ENCODE measurements at regions not wholly inside any gene's neighbourhood (a gene's known extent, or its start where the extent isn't known, plus 50 kb on each side); places are given as distances from the start of the nearest gene placed in this dataset.

GRCh38 chr1:4549930-4550329 lies 104.5 kb upstream of the AJAP1 start:
- no peaks in the 10 kb centered on the region for H3K79me2 ChIP-seq (ENCODE audit: insufficient read depth, low read length)

GRCh38 chr1:4550941-4551340 lies 103.5 kb upstream of the AJAP1 start:
- Histone ChIP-seq H3K9me2 (replicated peaks; ENCODE audit: insufficient read depth, low read length) (no peaks in the 10 kb centered on the region), H3K36me3 (ENCODE audit: low read length) (no peaks in the 10 kb centered on the region), H3K4me2 (ENCODE audit: low read depth, low read length, poor library complexity, severe bottlenecking) (no peak overlapping the region), H3K27ac (ENCODE audit: low read depth, low read length) (no peak overlapping the region), H3K9ac (ENCODE audit: low read length) (no peak overlapping the region), H2AFZ (ENCODE audit: low read depth, low read length, severe bottlenecking) (no peak overlapping the region), H3K9me3 (ENCODE audit: insufficient read depth, low read length) (no peaks in the 10 kb centered on the region), H3F3A (ENCODE audit: insufficient read depth) (no peaks in the 10 kb centered on the region), H4K20me1 (ENCODE audit: low read depth, low read length) (no peaks in the 10 kb centered on the region), H3K27me3 (ENCODE audit: low read length) (no peaks in the 10 kb centered on the region), H3K4me3 (ENCODE audit: insufficient read depth, low read length, poor library complexity, severe bottlenecking) (no peak overlapping the region), H3K79me2 (ENCODE audit: insufficient read depth, low read length) (no peaks in the 10 kb centered on the region)
- TF ChIP-seq EZH2phosphoT487 (conservative IDR thresholded peaks at IDR 0.05; ENCODE audit: low read length) (no peak), CTCF (IDR thresholded peaks at IDR 0.05; ENCODE audit: insufficient read depth, low read length, poor library complexity, severe bottlenecking) (no peak)

More at GRCh38 chr1:4549930-4550329, 104.5 kb upstream of the AJAP1 start:
- Histone ChIP-seq H3K9me2 (replicated peaks; ENCODE audit: insufficient read depth, low read length) (no peaks in the 10 kb centered on the region), H3K9ac (ENCODE audit: low read length) (no peak overlapping the region), H2AFZ (ENCODE audit: low read depth, low read length, severe bottlenecking) (no peak overlapping the region), H3K27me3 (ENCODE audit: low read length) (no peaks in the 10 kb centered on the region), H3K4me3 (ENCODE audit: insufficient read depth, low read length, poor library complexity, severe bottlenecking) (no peak overlapping the region), H3K9me3 (ENCODE audit: insufficient read depth, low read length) (no peaks in the 10 kb centered on the region), H4K20me1 (ENCODE audit: low read depth, low read length) (no peaks in the 10 kb centered on the region), H3K4me2 (ENCODE audit: low read depth, low read length, poor library complexity, severe bottlenecking) (no peak overlapping the region), H3K27ac (ENCODE audit: low read depth, low read length) (no peak overlapping the region), H3K36me3 (ENCODE audit: low read length) (no peaks in the 10 kb centered on the region), H3F3A (ENCODE audit: insufficient read depth) (no peaks in the 10 kb centered on the region)
- TF ChIP-seq CTCF (IDR thresholded peaks at IDR 0.05; ENCODE audit: insufficient read depth, low read length, poor library complexity, severe bottlenecking) = no peak
- TF ChIP-seq EZH2phosphoT487 (conservative IDR thresholded peaks at IDR 0.05; ENCODE audit: low read length) = no peak

GRCh38 chr1:4551706-4552105 lies 102.7 kb upstream of the AJAP1 start:
- no peak overlapping the region for H3K4me3 ChIP-seq (ENCODE audit: insufficient read depth, low read length, poor library complexity, severe bottlenecking)
- H4K20me1 ChIP-seq (ENCODE audit: low read depth, low read length) = no peaks in the 10 kb centered on the region
- H2AFZ ChIP-seq (ENCODE audit: low read depth, low read length, severe bottlenecking) = no peak overlapping the region
- H3K9me3 ChIP-seq (ENCODE audit: insufficient read depth, low read length) = no peaks in the 10 kb centered on the region
- no peak overlapping the region for H3K27ac ChIP-seq (ENCODE audit: low read depth, low read length)
- TF ChIP-seq EZH2phosphoT487 (conservative IDR thresholded peaks at IDR 0.05; ENCODE audit: low read length) = no peak
- TF ChIP-seq CTCF (IDR thresholded peaks at IDR 0.05; ENCODE audit: insufficient read depth, low read length, poor library complexity, severe bottlenecking) = no peak
- no peak overlapping the region for H3K4me2 ChIP-seq (ENCODE audit: low read depth, low read length, poor library complexity, severe bottlenecking)
- H3K9ac ChIP-seq (ENCODE audit: low read length) = no peak overlapping the region
- H3K79me2 ChIP-seq (ENCODE audit: insufficient read depth, low read length) = no peaks in the 10 kb centered on the region
- no peaks in the 10 kb centered on the region for H3K27me3 ChIP-seq (ENCODE audit: low read length)
- H3K9me2 ChIP-seq (replicated peaks; ENCODE audit: insufficient read depth, low read length) = no peaks in the 10 kb centered on the region
- no peaks in the 10 kb centered on the region for H3K36me3 ChIP-seq (ENCODE audit: low read length)
- H3F3A ChIP-seq (ENCODE audit: insufficient read depth) = no peaks in the 10 kb centered on the region
